ENCODE measurements at regions not wholly inside any gene's neighbourhood (a gene's known extent, or its start where the extent isn't known, plus 50 kb on each side); places are given as distances from the start of the nearest gene placed in this dataset.
"Not testable (repeated sequence)": the region's sequence is repeated elsewhere in the genome, so short reads cannot be mapped to it uniquely, and the experiment has no call there.

DNA sequence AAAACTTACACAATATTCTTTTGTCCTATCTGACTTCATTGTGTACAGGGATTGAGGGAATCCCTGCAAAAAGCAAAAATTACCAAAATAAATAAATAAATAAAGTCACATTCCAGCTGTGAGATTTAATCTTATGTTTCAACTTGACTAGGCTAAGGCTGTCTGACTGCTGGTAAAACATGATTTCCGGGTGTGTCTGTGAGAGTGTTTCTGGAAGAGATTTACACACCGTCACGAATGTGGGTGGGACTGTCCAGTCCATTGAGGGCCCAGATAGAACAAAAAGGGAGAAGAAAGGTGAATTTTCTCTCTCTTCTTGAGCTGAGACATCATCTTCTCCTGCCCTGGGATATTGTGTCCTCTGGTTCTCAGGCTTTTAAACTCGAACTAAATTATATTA lies 166.1 kb downstream of the LIG4 start:
- H3K27me3 Mint-ChIP-seq: no peaks in the 10 kb centered on the region
- H3K4me3 Mint-ChIP-seq: no peak overlapping the region
- DNase-seq: no peak
- H3K36me3 Mint-ChIP-seq: no peaks in the 10 kb centered on the region
- no peaks in the 10 kb centered on the region for H3K9me3 Mint-ChIP-seq
- peaks cover 2% of the 10 kb centered on the region for H3K4me1 Mint-ChIP-seq
- no peak overlapping the region for H3K27ac Mint-ChIP-seq

- H3K27ac Mint-ChIP-seq: no peak overlapping the region
- DNase-seq: no peak
- no peaks in the 10 kb centered on the region for H3K27me3 Mint-ChIP-seq
- no peaks in the 10 kb centered on the region for H3K4me1 Mint-ChIP-seq
- H3K9me3 Mint-ChIP-seq: no peaks in the 10 kb centered on the region
- H3K4me3 Mint-ChIP-seq: no peak overlapping the region
- no peaks in the 10 kb centered on the region for H3K36me3 Mint-ChIP-seq
Observed at GRCh38 chr13:108044954-108045353, 170.4 kb downstream of the LIG4 start.

GRCh38 chr13:108042866-108043265 lies 172.5 kb downstream of the LIG4 start:
- not testable (repeated sequence) for H3K4me3 Mint-ChIP-seq, H3K27ac Mint-ChIP-seq, H3K36me3 Mint-ChIP-seq, H3K4me1 Mint-ChIP-seq, DNase-seq, H3K27me3 Mint-ChIP-seq, H3K9me3 Mint-ChIP-seq

- Mint-ChIP-seq H3K9me3 (no peaks in the 10 kb centered on the region), H3K4me3 (no peak overlapping the region), H3K27ac (no peak overlapping the region), H3K36me3 (no peaks in the 10 kb centered on the region), H3K4me1 (no peaks in the 10 kb centered on the region), H3K27me3 (no peaks in the 10 kb centered on the region)
- no peak for DNase-seq
Observed at GRCh38 chr13:108037348-108037747, 178.0 kb downstream of the LIG4 start.

- H3K27me3 Mint-ChIP-seq: no peaks in the 10 kb centered on the region
- no peaks in the 10 kb centered on the region for H3K4me1 Mint-ChIP-seq
- no peaks in the 10 kb centered on the region for H3K36me3 Mint-ChIP-seq
- no peaks in the 10 kb centered on the region for H3K9me3 Mint-ChIP-seq
- H3K27ac Mint-ChIP-seq: no peak overlapping the region
- H3K4me3 Mint-ChIP-seq: no peak overlapping the region
- DNase-seq: no peak
Observed at GRCh38 chr13:108036411-108036932, 178.9 kb downstream of the LIG4 start.

GRCh38 chr13:108034909-108035410 lies 180.4 kb downstream of the LIG4 start:
- Mint-ChIP-seq H3K9me3 (no peaks in the 10 kb centered on the region), H3K36me3 (no peaks in the 10 kb centered on the region), H3K27me3 (no peaks in the 10 kb centered on the region), H3K4me1 (no peaks in the 10 kb centered on the region), H3K4me3 (no peak overlapping the region), H3K27ac (no peak overlapping the region)
- no peak for DNase-seq

DNA sequence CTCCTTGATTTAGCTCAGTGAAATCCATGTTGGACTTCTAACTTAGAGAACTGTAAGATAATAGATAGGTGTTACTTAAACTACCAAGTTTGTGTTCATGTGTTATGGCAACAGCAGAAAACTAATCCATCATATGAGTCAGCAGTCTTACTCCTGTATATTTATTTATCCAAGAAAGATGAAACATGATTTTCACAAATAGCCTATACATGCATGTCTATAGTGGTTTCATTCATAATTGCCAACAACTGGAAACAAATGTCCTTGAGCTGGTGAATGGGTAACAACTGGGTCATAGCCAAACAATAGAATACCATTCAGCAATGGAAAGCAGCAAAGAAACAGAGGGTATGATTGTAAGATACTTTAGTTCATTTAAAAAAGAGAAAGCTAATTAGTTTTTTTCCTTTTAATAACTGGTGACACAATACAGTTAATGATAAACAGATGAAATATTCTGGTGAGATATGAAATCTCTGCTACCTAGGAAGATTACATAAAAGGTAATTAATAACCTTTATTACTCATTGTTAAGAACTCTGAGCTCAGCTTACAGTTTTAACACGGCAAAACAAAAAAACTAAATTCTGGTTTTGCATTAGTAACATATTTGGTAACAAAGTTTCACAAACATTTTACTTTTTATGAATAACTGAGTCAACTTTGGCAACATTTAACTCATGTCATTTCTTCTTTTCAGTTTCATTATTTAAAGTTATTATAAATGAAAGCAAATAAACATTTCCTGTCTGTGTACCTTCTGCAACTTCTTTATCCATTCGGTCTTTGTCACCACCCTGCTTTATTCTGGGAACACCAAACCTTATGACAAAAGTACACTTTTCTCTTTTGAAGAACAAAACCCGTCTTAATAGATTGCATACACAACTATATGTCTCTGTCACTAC lies 181.3 kb downstream of the LIG4 start:
- Mint-ChIP-seq H3K4me1 (no peaks in the 10 kb centered on the region), H3K36me3 (no peaks in the 10 kb centered on the region), H3K27me3 (no peaks in the 10 kb centered on the region), H3K4me3 (no peak overlapping the region), H3K9me3 (no peaks in the 10 kb centered on the region), H3K27ac (no peak overlapping the region)
- no peak for DNase-seq

DNA sequence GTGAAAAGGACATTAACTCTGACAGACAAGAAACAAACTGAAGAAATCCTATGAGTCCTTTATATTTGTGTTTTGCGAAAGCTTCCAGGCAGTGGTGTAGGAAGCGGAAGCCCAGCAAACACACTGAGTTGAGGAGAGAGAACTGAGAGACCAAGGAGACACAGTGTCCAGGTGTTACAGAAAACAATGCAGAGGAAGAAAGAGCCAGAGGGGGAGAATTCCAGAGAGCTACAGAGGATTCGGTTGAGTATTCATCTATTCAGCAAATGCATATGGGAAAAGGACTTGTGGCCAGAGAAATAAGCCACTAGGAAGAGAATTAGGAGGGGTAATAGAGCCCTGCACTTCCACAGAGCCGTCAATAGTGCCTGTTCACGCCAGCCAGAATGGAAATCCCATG lies 183.5 kb downstream of the LIG4 start:
- Mint-ChIP-seq H3K36me3 (no peaks in the 10 kb centered on the region), H3K9me3 (no peaks in the 10 kb centered on the region), H3K27ac (no peak overlapping the region), H3K4me3 (no peak overlapping the region), H3K4me1 (no peaks in the 10 kb centered on the region), H3K27me3 (no peaks in the 10 kb centered on the region)
- no peak for DNase-seq

DNA sequence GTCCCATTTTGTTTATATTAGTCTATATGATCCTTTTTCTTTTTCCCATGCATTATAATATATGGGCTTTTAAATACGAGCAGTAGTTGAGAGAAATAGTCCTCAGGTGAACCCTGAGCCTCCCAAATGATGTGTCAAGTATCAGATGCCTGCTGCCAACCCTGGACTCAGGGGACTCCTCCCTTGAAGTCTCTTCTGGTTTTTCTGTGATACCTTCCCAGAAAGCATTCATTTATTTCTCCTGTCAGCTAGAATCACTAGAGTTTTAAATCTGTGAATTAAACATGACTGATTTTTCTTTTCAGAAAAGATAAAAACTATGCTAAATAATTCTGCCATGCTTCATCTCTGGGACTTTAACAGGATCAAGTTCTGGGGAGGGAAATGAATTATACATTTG lies 184.6 kb downstream of the LIG4 start:
- Mint-ChIP-seq H3K4me1 (no peaks in the 10 kb centered on the region), H3K27ac (no peak overlapping the region), H3K36me3 (no peaks in the 10 kb centered on the region), H3K9me3 (no peaks in the 10 kb centered on the region), H3K27me3 (no peaks in the 10 kb centered on the region), H3K4me3 (no peak overlapping the region)
- no peak for DNase-seq

DNA sequence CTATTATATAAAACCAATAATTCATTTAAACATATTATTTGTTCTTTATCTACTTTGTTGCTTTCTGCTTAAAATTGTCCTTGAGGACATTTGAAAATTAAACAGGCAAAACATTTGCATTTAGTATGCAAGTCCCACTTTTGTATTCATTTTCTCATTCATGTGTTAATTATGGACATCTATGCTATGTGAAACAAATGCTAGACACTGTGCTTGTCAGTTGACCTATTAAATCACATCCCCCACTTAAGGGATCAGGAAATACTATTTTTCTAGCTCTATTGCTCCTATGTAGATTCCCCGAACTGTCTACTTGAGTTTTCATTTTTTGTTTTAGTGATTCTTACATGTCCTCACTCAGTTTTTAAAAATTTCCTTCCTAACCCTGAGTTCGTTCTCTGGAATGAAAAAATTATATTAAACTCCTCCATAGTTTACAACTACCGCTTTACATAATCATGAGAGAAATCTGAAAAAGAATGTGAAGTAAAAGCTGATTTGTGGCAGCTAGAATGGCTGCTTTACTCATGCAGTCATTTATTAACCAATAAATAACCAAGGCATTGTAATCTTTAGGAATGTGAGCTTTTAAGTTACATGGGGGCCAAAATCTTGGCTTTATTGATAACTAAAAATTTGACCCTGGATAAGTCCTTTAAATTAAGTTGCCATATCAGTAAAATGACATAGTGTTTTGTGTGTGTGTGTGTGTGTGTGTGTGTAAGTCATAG lies 188.5 kb downstream of the LIG4 start:
- no peak overlapping the region for H3K27ac Mint-ChIP-seq
- no peaks in the 10 kb centered on the region for H3K36me3 Mint-ChIP-seq
- no peak for DNase-seq
- H3K27me3 Mint-ChIP-seq: no peaks in the 10 kb centered on the region
- H3K4me1 Mint-ChIP-seq: no peaks in the 10 kb centered on the region
- no peak overlapping the region for H3K4me3 Mint-ChIP-seq
- H3K9me3 Mint-ChIP-seq: no peaks in the 10 kb centered on the region

GRCh38 chr13:108020027-108020426 lies 195.3 kb downstream of the LIG4 start:
- peaks cover 13% of the 10 kb centered on the region for H3K9me3 Mint-ChIP-seq
- H3K4me3 Mint-ChIP-seq: no peak overlapping the region
- H3K36me3 Mint-ChIP-seq: peaks cover 2% of the 10 kb centered on the region
- no peaks in the 10 kb centered on the region for H3K4me1 Mint-ChIP-seq
- no peak overlapping the region for H3K27ac Mint-ChIP-seq
- no peak for DNase-seq
- H3K27me3 Mint-ChIP-seq: no peaks in the 10 kb centered on the region

DNA sequence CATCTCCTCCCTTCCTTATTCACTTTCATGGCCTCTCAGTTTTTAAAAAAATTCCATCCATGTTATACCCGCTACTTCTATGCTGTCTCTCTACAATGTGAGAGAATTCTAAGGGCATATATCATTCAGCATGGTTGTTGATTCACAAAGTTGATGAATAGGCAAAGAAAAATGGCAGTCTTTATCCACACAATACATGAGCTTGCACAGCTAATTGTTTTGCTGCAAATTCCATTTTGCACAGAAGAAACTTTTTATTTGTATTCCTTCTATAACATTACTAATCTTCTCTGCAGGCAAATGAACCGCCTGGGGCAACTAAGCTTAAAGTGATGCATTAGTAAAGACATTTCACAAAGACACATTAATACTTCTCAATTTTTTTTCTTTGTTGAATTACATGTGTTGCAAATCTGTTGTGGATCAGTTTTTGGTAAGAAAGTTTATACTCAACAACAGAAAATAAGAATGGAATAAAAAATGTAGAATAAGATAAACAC lies 196.9 kb downstream of the LIG4 start:
- Mint-ChIP-seq H3K4me3 (no peak overlapping the region), H3K9me3 (peaks cover 13% of the 10 kb centered on the region), H3K27ac (no peak overlapping the region), H3K36me3 (peaks cover 2% of the 10 kb centered on the region), H3K27me3 (no peaks in the 10 kb centered on the region), H3K4me1 (no peaks in the 10 kb centered on the region)
- DNase-seq: no peak

GRCh38 chr13:108006619-108007018 lies 208.7 kb downstream of the LIG4 start:
- no peaks in the 10 kb centered on the region for H3K27me3 Mint-ChIP-seq
- H3K4me1 Mint-ChIP-seq: no peaks in the 10 kb centered on the region

GRCh38 chr13:108005231-108005630 lies 210.1 kb downstream of the LIG4 start:
- no peaks in the 10 kb centered on the region for H3K36me3 Mint-ChIP-seq
- peaks cover 2% of the 10 kb centered on the region for H3K9me3 Mint-ChIP-seq
- no peak for DNase-seq
- no peaks in the 10 kb centered on the region for H3K27me3 Mint-ChIP-seq
- no peaks in the 10 kb centered on the region for H3K4me1 Mint-ChIP-seq
- no peak overlapping the region for H3K4me3 Mint-ChIP-seq
- H3K27ac Mint-ChIP-seq: no peak overlapping the region

More at GRCh38 chr13:108006619-108007018, 208.7 kb downstream of the LIG4 start:
- Mint-ChIP-seq H3K4me3 (no peak overlapping the region), H3K36me3 (no peaks in the 10 kb centered on the region), H3K9me3 (no peaks in the 10 kb centered on the region), H3K27ac (no peak overlapping the region)
- DNase-seq: no peak

GRCh38 chr13:108003626-108004025 lies 211.7 kb downstream of the LIG4 start:
- no peaks in the 10 kb centered on the region for H3K36me3 Mint-ChIP-seq
- H3K4me1 Mint-ChIP-seq: no peaks in the 10 kb centered on the region
- no peak for DNase-seq
- H3K27me3 Mint-ChIP-seq: no peaks in the 10 kb centered on the region
- no peak overlapping the region for H3K4me3 Mint-ChIP-seq
- H3K9me3 Mint-ChIP-seq: peaks cover 2% of the 10 kb centered on the region
- H3K27ac Mint-ChIP-seq: no peak overlapping the region

Data from activated naive CD8-positive, alpha-beta T cell treated with anti-CD3 and anti-CD28 coated beads for 36 hours (primary cell).